Dedifferentiated amniotic fluid mesenchymal stem cell (primary cell): ENCODE measurements at regions not wholly inside any gene's neighbourhood (a gene's known extent, or its start where the extent isn't known, plus 50 kb on each side); places are given as distances from the start of the nearest gene placed in this dataset.
"Not testable (repeated sequence)": the region's sequence is repeated elsewhere in the genome, so short reads cannot be mapped to it uniquely, and the experiment has no call there.

Source experiments
- DNase-seq: peaks from one replicate; pipeline ENCODE4 v3.0.0-alpha.2; 2016; ENCODE audit errors: extremely low spot score

GRCh38 chr15:21024235-21024987 lies 158.3 kb upstream of the POTEB2 start:
- DNase-seq = not testable (repeated sequence)

GRCh38 chr15:21018176-21018575 lies 152.1 kb upstream of the POTEB2 start:
- DNase-seq = not testable (repeated sequence)

- not testable (repeated sequence) for DNase-seq
Observed at GRCh38 chr15:21017326-21017725, 151.2 kb upstream of the POTEB2 start.

- DNase-seq = not testable (repeated sequence)
Observed at GRCh38 chr15:21016589-21016988, 150.5 kb upstream of the POTEB2 start.

- DNase-seq = not testable (repeated sequence)
Observed at GRCh38 chr15:21015171-21015570, 149.1 kb upstream of the POTEB2 start.

- not testable (repeated sequence) for DNase-seq
Observed at GRCh38 chr15:21013308-21013707, 147.2 kb upstream of the POTEB2 start.

GRCh38 chr15:21009651-21010050 lies 143.5 kb upstream of the POTEB2 start:
- DNase-seq = not testable (repeated sequence)

GRCh38 chr15:21003459-21003858 lies 137.3 kb upstream of the POTEB2 start:
- DNase-seq = not testable (repeated sequence)

GRCh38 chr15:21001950-21002349 lies 135.8 kb upstream of the POTEB2 start:
- DNase-seq = not testable (repeated sequence)

- not testable (repeated sequence) for DNase-seq
Observed at GRCh38 chr15:20991691-20992090, 125.6 kb upstream of the POTEB2 start.

- DNase-seq = not testable (repeated sequence)
Observed at GRCh38 chr15:20991253-20991652, 125.1 kb upstream of the POTEB2 start.

- DNase-seq = not testable (repeated sequence)
Observed at GRCh38 chr15:20986775-20987174, 120.7 kb upstream of the POTEB2 start.

GRCh38 chr15:20978057-20978456 lies 111.9 kb upstream of the POTEB2 start:
- not testable (repeated sequence) for DNase-seq

GRCh38 chr15:20972762-20973161 lies 106.6 kb upstream of the POTEB2 start:
- DNase-seq = not testable (repeated sequence)

GRCh38 chr15:20959299-20959698 lies 93.2 kb upstream of the POTEB2 start:
- not testable (repeated sequence) for DNase-seq

- DNase-seq = not testable (repeated sequence)
Observed at GRCh38 chr15:20929322-20929721, 63.2 kb upstream of the POTEB2 start.
